SK-N-SH treated with all-trans-retinoic acid at 6 μM for 48 hours (cell line): ENCODE measurements at regions not wholly inside any gene's neighbourhood (a gene's known extent, or its start where the extent isn't known, plus 50 kb on each side); places are given as distances from the start of the nearest gene placed in this dataset.

Source experiments
- ARNTL ChIP-seq: fragments of 450-650 bp; formaldehyde crosslinking; IDR thresholded peaks from 2 replicates; pipeline ENCODE4 v1.5.0; 2020; ENCODE audit warnings: low read depth, mild to moderate bottlenecking, moderate library complexity, borderline replicate concordance
- BACH2 ChIP-seq: fragments of 250-450 bp; sonication (Bioruptor Pico); IDR thresholded peaks from 2 replicates; pipeline ENCODE4 v1.9.0; 2021; ENCODE audit warnings: mild to moderate bottlenecking, borderline replicate concordance
- CSDC2 ChIP-seq: fragments of 250-450 bp; sonication (Bioruptor Pico); IDR thresholded peaks from 2 replicates; pipeline ENCODE4 v1.5.0; 2020; ENCODE audit warnings: mild to moderate bottlenecking, moderate library complexity
- OSR1 ChIP-seq: fragments of 250-450 bp; sonication (Bioruptor Pico); IDR thresholded peaks from 2 replicates; pipeline ENCODE4 v1.8.0; 2022; ENCODE audit warnings: moderate library complexity, mild to moderate bottlenecking, inconsistent platforms
- RARB ChIP-seq: fragments of 250-450 bp; sonication (Bioruptor Pico); IDR thresholded peaks from 2 replicates; pipeline ENCODE4 v1.8.0; 2021; ENCODE audit warnings: mild to moderate bottlenecking, moderate library complexity
- SNAI2 ChIP-seq: fragments of 250-450 bp; sonication (Bioruptor Pico); IDR thresholded peaks from 2 replicates; pipeline ENCODE4 v1.5.0; 2020; ENCODE audit warnings: mild to moderate bottlenecking, moderate library complexity
- ZFP3 ChIP-seq: fragments of 250-450 bp; sonication (Bioruptor Pico); IDR thresholded peaks from 2 replicates; pipeline ENCODE4 v1.5.0; 2020; ENCODE audit warnings: mild to moderate bottlenecking, moderate library complexity
- ZFP30 ChIP-seq: fragments of 450-650 bp; formaldehyde crosslinking; IDR thresholded peaks from 2 replicates; pipeline ENCODE4 v1.5.0; 2022; ENCODE audit warnings: mild to moderate bottlenecking, moderate library complexity
- ZNF565 ChIP-seq: fragments of 450-650 bp; formaldehyde crosslinking; conservative IDR thresholded peaks from 2 replicates; pipeline ENCODE4 v1.5.0; 2020; ENCODE audit warnings: low read depth, mild to moderate bottlenecking, moderate library complexity
- ZNF70 ChIP-seq: fragments of 450-650 bp; formaldehyde crosslinking; IDR thresholded peaks from 2 replicates; pipeline ENCODE4 v1.5.0; 2020; ENCODE audit warnings: mild to moderate bottlenecking, moderate library complexity
- TF ChIP-seq, protein P1 (sequence below): fragments of 250-450 bp; sonication (Bioruptor Pico); IDR thresholded peaks from 2 replicates; pipeline ENCODE4 v1.8.0; 2020; ENCODE audit warnings: mild to moderate bottlenecking, moderate library complexity, borderline replicate concordance
- TF ChIP-seq, protein P2 (sequence below): fragments of 250-450 bp; sonication (Bioruptor Pico); IDR thresholded peaks from 2 replicates; pipeline ENCODE4 v1.5.1; 2021; ENCODE audit warnings: mild to moderate bottlenecking, moderate library complexity
- TF ChIP-seq, protein P3 (sequence below): fragments of 250-450 bp; sonication (Bioruptor Pico); IDR thresholded peaks from 2 replicates; pipeline ENCODE4 v1.8.0; 2021; ENCODE audit warnings: low read depth, mild to moderate bottlenecking, moderate library complexity, borderline replicate concordance

GRCh38 chr4:181611033-181611711 is 632.0 kb upstream of the TENM3 start:
- no peak for TF ChIP-seq SNAI2 (CRISPR knock-in tag)
- TF ChIP-seq ZFP3 (CRISPR knock-in tag) = no peak
- TF ChIP-seq ARNTL = no peak
- TF ChIP-seq ZNF70 (CRISPR knock-in tag) = no peak
- no peak for TF ChIP-seq BACH2 (CRISPR knock-in tag)
- TF ChIP-seq OSR1 (CRISPR knock-in tag) = no peak
- TF ChIP-seq CSDC2 (CRISPR knock-in tag) = no peak
- no peak for TF ChIP-seq RARB (CRISPR knock-in tag)
- TF ChIP-seq, protein P1, sequence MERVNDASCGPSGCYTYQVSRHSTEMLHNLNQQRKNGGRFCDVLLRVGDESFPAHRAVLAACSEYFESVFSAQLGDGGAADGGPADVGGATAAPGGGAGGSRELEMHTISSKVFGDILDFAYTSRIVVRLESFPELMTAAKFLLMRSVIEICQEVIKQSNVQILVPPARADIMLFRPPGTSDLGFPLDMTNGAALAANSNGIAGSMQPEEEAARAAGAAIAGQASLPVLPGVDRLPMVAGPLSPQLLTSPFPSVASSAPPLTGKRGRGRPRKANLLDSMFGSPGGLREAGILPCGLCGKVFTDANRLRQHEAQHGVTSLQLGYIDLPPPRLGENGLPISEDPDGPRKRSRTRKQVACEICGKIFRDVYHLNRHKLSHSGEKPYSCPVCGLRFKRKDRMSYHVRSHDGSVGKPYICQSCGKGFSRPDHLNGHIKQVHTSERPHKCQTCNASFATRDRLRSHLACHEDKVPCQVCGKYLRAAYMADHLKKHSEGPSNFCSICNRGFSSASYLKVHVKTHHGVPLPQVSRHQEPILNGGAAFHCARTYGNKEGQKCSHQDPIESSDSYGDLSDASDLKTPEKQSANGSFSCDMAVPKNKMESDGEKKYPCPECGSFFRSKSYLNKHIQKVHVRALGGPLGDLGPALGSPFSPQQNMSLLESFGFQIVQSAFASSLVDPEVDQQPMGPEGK (CRISPR knock-in tag) = no peak
- TF ChIP-seq ZFP30 (CRISPR knock-in tag) = no peak
- no peak for TF ChIP-seq ZNF565 (CRISPR knock-in tag)
- TF ChIP-seq, protein P2, sequence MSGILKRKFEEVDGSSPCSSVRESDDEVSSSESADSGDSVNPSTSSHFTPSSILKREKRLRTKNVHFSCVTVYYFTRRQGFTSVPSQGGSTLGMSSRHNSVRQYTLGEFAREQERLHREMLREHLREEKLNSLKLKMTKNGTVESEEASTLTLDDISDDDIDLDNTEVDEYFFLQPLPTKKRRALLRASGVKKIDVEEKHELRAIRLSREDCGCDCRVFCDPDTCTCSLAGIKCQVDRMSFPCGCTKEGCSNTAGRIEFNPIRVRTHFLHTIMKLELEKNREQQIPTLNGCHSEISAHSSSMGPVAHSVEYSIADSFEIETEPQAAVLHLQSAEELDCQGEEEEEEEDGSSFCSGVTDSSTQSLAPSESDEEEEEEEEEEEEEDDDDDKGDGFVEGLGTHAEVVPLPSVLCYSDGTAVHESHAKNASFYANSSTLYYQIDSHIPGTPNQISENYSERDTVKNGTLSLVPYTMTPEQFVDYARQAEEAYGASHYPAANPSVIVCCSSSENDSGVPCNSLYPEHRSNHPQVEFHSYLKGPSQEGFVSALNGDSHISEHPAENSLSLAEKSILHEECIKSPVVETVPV (CRISPR knock-in tag) = no peak
- TF ChIP-seq, protein P3, sequence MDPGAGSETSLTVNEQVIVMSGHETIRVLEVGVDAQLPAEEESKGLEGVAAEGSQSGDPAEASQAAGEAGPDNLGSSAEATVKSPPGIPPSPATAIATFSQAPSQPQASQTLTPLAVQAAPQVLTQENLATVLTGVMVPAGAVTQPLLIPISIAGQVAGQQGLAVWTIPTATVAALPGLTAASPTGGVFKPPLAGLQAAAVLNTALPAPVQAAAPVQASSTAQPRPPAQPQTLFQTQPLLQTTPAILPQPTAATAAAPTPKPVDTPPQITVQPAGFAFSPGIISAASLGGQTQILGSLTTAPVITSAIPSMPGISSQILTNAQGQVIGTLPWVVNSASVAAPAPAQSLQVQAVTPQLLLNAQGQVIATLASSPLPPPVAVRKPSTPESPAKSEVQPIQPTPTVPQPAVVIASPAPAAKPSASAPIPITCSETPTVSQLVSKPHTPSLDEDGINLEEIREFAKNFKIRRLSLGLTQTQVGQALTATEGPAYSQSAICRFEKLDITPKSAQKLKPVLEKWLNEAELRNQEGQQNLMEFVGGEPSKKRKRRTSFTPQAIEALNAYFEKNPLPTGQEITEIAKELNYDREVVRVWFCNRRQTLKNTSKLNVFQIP = no peak
